ENCODE measurements at regions not wholly inside any gene's neighbourhood (a gene's known extent, or its start where the extent isn't known, plus 50 kb on each side); places are given as distances from the start of the nearest gene placed in this dataset.

- TF ChIP-seq CTCF (IDR thresholded peaks at IDR 0.05 in 8 of 11, conservative IDR thresholded peaks at IDR 0.05 in 3 of 11) (no peak), POLR2AphosphoS5 (IDR thresholded peaks at IDR 0.05) (no peak), POLR2A (IDR thresholded peaks at IDR 0.05) (no peak)
Observed at GRCh38 chr6:8536122-8536521, 100.8 kb upstream of the SLC35B3 start.

Measured in spleen (tissue), 7 donors.